Small intestine (tissue), 7 donors: ENCODE measurements at regions not wholly inside any gene's neighbourhood (a gene's known extent, or its start where the extent isn't known, plus 50 kb on each side); places are given as distances from the start of the nearest gene placed in this dataset.
"Not testable (repeated sequence)": the region's sequence is repeated elsewhere in the genome, so short reads cannot be mapped to it uniquely, and the experiment has no call there.

Experiments used
- DNase-seq, 2 donors: peaks; one replicate each; pipeline versions ENCODE4 v3.0.0 to v3.0.0-alpha.2; 2013
- FAIRE-seq: peaks from 2 replicates; lab custom pipeline; 2012; peaks lifted over from hg19 to GRCh38; lab: Jason Lieb, UNC
- H3K27ac ChIP-seq, 3 donors: one replicate each; pipeline ENCODE4 v1.5.1; 2013; ENCODE audit warnings: low read length in 2 of 3, mild to moderate bottlenecking in 2 of 3, control low read depth in 1 of 3, inconsistent platforms in 1 of 3, low read depth in 1 of 3, moderate library complexity in 1 of 3
- H3K27me3 ChIP-seq, 3 donors: one replicate each; pipeline ENCODE4 v1.6.1; 2013; ENCODE audit warnings: low read length in 3 of 3, inconsistent platforms in 1 of 3; ENCODE audit not compliant: control insufficient read depth in 3 of 3, insufficient read depth in 3 of 3
- H3K36me3 ChIP-seq, 3 donors: one replicate each; pipeline ENCODE4 v1.6.1; 2013; ENCODE audit warnings: low read length in 3 of 3, inconsistent platforms in 1 of 3, low read depth in 1 of 3, mild to moderate bottlenecking in 1 of 3, moderate library complexity in 1 of 3; ENCODE audit not compliant: control insufficient read depth in 3 of 3, insufficient read depth in 2 of 3
- H3K4me1 ChIP-seq, 3 donors: one replicate each; pipeline ENCODE4 v1.6.1; 2013; ENCODE audit warnings: low read length in 2 of 3, inconsistent platforms in 1 of 3, low read depth in 1 of 3, mild to moderate bottlenecking in 1 of 3, moderate library complexity in 1 of 3; ENCODE audit not compliant: control insufficient read depth in 3 of 3, insufficient read depth in 2 of 3
- H3K4me3 ChIP-seq, 3 donors: one replicate each; pipeline ENCODE4 v1.5.1; 2013; ENCODE audit warnings: low read length in 3 of 3, control low read depth in 1 of 3, inconsistent platforms in 1 of 3, low read depth in 1 of 3, mild to moderate bottlenecking in 1 of 3, moderate library complexity in 1 of 3
- H3K9me3 ChIP-seq, 2 donors: one replicate each; pipeline ENCODE4 v1.6.1; 2013; ENCODE audit warnings: low read depth in 1 of 2, low read length in 1 of 2; ENCODE audit not compliant: control insufficient read depth in 2 of 2, insufficient read depth in 1 of 2
- WGBS, 3 donors: extraction: QIAGEN DNeasy Blood & Tissue Kit; methylation state at CpG; one replicate each; pipeline ENCODE4 v1.1.7; 2013; 5-methylcytosine and 5-hydroxymethylcytosine counted together
- donor health status: healthy with polysubstance abuse.
- donor health status: control.
- donor health status: control.
- donor health status: Bipolar disorder and iron deficiency.
- donor health status: healthy.

DNA sequence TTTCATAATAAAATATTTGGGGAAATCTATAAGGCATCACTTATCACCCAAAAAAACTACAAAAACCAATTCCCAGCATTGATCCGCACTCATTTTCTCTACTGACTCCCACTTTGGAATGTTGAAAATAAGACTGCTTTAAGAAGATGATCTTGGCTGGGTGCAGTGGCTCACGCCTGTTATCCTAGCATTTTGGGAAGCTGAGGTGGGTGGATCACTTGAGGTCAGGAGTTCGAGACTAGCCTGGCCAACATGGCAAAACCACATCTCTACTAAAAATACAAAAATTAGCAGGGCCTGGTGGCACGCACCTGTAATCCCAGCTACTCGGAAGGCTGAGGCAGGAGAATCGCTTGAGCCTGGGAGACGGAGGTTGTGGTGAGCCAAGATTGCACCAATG lies 50.0 kb upstream of the METTL9 start:
- not testable (repeated sequence) for H3K4me1 ChIP-seq, H3K9me3 ChIP-seq, H3K36me3 ChIP-seq, H3K27ac ChIP-seq, FAIRE-seq, H3K4me3 ChIP-seq, DNase-seq, H3K27me3 ChIP-seq
- 89 to 94% (median 92%) methylated on average over 5 to 7 of the region's 7 CpGs for WGBS, 3 donors
